ENCODE measurements at regions not wholly inside any gene's neighbourhood (a gene's known extent, or its start where the extent isn't known, plus 50 kb on each side); places are given as distances from the start of the nearest gene placed in this dataset.

DNA sequence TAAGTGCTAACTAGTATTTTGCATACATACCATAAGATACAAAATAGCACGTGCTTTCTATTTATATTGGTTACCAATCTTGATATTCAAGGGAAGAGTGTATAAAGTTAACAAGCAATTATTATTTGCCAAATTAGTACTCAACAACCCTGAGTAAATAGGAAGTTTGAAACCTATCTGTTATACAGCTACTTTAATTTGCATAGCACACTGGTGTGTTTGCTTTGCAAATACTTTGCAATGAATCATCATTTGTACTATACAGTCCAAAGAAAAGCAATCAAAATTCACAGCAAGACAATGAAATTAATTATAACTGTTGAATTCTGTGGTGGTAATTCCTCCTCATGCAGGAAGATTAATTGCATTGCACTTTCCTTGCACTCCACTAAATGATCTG lies 469.1 kb downstream of the PRKD1 start:
- Histone ChIP-seq H3K4me3 (no peak overlapping the region), H3K36me3 (no peaks in the 10 kb centered on the region), H3K27ac (no peak overlapping the region), H3K27me3 (no peaks in the 10 kb centered on the region), H3K9me3 (no peaks in the 10 kb centered on the region), H3K4me1 (no peaks in the 10 kb centered on the region)
- DNase-seq (no peak), ATAC-seq (no peak)
- TF ChIP-seq, protein P1, sequence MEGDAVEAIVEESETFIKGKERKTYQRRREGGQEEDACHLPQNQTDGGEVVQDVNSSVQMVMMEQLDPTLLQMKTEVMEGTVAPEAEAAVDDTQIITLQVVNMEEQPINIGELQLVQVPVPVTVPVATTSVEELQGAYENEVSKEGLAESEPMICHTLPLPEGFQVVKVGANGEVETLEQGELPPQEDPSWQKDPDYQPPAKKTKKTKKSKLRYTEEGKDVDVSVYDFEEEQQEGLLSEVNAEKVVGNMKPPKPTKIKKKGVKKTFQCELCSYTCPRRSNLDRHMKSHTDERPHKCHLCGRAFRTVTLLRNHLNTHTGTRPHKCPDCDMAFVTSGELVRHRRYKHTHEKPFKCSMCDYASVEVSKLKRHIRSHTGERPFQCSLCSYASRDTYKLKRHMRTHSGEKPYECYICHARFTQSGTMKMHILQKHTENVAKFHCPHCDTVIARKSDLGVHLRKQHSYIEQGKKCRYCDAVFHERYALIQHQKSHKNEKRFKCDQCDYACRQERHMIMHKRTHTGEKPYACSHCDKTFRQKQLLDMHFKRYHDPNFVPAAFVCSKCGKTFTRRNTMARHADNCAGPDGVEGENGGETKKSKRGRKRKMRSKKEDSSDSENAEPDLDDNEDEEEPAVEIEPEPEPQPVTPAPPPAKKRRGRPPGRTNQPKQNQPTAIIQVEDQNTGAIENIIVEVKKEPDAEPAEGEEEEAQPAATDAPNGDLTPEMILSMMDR (IDR thresholded peaks at IDR 0.05): no peak
- intact Hi-C loops (cut with DNase I): no loop called here

DNA sequence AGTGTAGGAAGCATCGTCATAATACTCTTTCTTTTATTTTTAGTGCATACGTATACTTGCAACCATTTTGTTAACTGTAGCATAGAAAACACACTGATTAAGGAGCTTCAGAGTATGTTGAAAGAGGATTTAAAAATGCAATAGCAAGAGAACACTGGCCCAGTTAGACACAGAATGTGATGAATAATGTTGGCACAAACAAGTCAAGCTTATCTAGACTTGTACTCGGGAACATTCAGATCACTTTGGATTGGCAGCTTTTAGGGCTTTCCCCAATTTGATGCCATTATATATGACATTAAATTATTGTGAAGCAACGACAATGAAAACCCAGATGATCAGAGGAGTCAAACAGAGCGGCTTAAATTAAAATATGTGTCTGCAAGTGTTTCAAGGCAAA lies 468.1 kb downstream of the PRKD1 start:
- Histone ChIP-seq H3K9me3 (no peaks in the 10 kb centered on the region), H3K4me1 (no peaks in the 10 kb centered on the region)
- ATAC-seq: no peak

DNA sequence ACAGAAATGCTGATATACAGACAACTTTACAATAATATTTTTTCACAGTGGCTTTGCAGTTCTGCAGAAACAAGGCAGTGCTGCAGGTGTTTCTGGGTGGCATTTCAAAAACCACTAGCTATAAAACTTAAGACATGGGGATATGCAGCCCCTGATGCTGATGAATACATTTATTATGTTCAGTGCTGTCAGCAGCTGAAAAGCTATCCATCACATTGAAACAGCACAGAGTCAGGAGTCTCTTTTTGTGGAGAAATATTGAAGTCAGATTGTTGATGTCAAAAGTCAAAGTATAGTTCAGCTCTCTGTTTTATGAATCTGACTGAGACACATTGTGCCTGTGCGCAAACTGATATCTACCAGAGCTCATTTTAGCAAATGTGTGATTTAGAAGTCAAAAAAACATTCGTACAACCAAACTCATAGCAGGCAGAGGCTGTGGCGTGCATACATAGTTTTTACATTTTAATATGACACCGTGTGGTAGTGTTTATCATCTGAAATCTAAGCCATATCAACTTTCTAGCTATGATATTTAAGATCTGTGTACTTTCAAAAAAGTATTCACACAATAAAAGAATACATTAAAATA lies 467.6 kb downstream of the PRKD1 start:
- TF ChIP-seq, protein P1 (IDR thresholded peaks at IDR 0.05): no peak
- H3K9me3 ChIP-seq: no peaks in the 10 kb centered on the region
- no peak overlapping the region for H3K27ac ChIP-seq
- H3K36me3 ChIP-seq: no peaks in the 10 kb centered on the region
- H3K27me3 ChIP-seq: peaks cover 9% of the 10 kb centered on the region
- H3K4me3 ChIP-seq: no peak overlapping the region
- no peak for DNase-seq
- H3K4me1 ChIP-seq: no peaks in the 10 kb centered on the region
- no peak for ATAC-seq
- intact Hi-C loops (cut with DNase I): no loop called here

More for the DNA sequence above, 468.1 kb downstream of the PRKD1 start:
- Histone ChIP-seq H3K27ac (no peak overlapping the region), H3K36me3 (no peaks in the 10 kb centered on the region), H3K4me3 (no peak overlapping the region), H3K27me3 (peaks cover 7% of the 10 kb centered on the region)
- intact Hi-C loops (cut with DNase I): no loop called here
- no peak for DNase-seq
- TF ChIP-seq, protein P1 (IDR thresholded peaks at IDR 0.05): no peak

- TF ChIP-seq, protein P1 (IDR thresholded peaks at IDR 0.05): no peak
- Histone ChIP-seq H3K27me3 (peaks cover 9% of the 10 kb centered on the region), H3K27ac (no peak overlapping the region), H3K4me3 (no peak overlapping the region), H3K4me1 (no peaks in the 10 kb centered on the region), H3K36me3 (no peaks in the 10 kb centered on the region), H3K9me3 (no peaks in the 10 kb centered on the region)
- no peak for DNase-seq
- intact Hi-C loops (cut with DNase I): no loop called here
- no peak for ATAC-seq
These were observed 466.5 kb downstream of the PRKD1 start for GRCh38 chr14:29461101-29461500.

DNA sequence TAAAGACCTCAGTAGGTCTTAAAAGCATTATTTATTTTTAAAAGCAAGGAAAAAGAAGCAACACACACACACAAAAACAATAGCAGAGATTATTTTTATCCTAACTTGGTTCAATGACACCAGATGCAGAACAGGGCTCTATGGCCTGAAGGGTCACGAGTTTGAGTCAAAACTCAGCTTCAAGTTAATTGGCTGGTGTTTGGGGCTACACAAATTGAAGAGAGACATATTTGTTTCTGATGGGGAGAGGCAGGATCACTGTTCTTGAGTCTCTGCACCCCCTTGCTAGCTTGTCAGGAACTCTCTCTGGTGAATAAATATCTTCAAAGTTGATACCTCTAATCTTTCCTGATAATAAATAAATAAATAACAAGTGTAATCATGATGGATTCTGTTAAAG lies 466.1 kb downstream of the PRKD1 start:
- intact Hi-C loops (cut with DNase I): no loop called here
- TF ChIP-seq, protein P1 (IDR thresholded peaks at IDR 0.05): no peak

DNA sequence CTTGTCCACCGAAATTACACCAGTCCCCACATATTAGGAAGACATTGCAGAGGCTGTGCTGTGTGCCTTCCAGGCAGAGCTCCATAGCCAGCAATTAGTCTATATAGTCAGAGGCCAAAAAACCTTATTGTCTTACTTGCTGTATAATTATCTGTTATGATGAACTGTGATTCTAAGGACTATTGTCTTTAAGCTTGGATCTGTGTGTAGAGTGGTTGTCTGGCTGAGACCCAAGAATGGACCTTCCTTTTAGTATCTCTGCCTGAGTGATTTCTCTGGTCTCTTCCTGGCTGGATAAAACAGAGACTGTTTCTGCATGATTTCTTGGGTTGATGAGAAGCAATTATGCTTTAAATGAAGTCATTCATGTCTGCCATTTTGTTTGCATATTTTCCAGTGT lies 465.3 kb downstream of the PRKD1 start:
- Histone ChIP-seq H3K9me3 (no peaks in the 10 kb centered on the region), H3K36me3 (no peaks in the 10 kb centered on the region), H3K27me3 (peaks cover 9% of the 10 kb centered on the region), H3K4me3 (no peak overlapping the region), H3K27ac (no peak overlapping the region), H3K4me1 (no peaks in the 10 kb centered on the region)
- ATAC-seq (no peak), DNase-seq (no peak)
- intact Hi-C loops (cut with DNase I): no loop called here
- TF ChIP-seq, protein P1 (IDR thresholded peaks at IDR 0.05): no peak

More for the DNA sequence above, 466.1 kb downstream of the PRKD1 start:
- Histone ChIP-seq H3K4me3 (no peak overlapping the region), H3K9me3 (no peaks in the 10 kb centered on the region), H3K4me1 (no peaks in the 10 kb centered on the region), H3K36me3 (no peaks in the 10 kb centered on the region), H3K27ac (no peak overlapping the region), H3K27me3 (peaks cover 9% of the 10 kb centered on the region)
- DNase-seq (no peak), ATAC-seq (no peak)

All from upper lobe of right lung (tissue), 1 donor.